GM19468 (cell line): ENCODE measurements at regions not wholly inside any gene's neighbourhood (a gene's known extent, or its start where the extent isn't known, plus 50 kb on each side); places are given as distances from the start of the nearest gene placed in this dataset.
"Not testable (repeated sequence)": the region's sequence is repeated elsewhere in the genome, so short reads cannot be mapped to it uniquely, and the experiment has no call there.

Experiments used
- ATAC-seq: cut with Tn5 transposase; IDR thresholded peaks from one replicate; pipeline ENCODE4 v1.9.1; 2021; ENCODE audit warnings: mild to moderate bottlenecking, moderate library complexity, moderate number of reproducible peaks; ENCODE audit not compliant: unreplicated experiment; ENCODE audit errors: extremely low read depth

- ATAC-seq, result no peak
Observed at GRCh38 chr1:194052514-194053338, 866.3 kb upstream of the B3GALT2 start.

GRCh38 chr1:194047921-194048320, 861.5 kb upstream of the B3GALT2 start:
- ATAC-seq, result no peak

- ATAC-seq, result no peak
Observed at GRCh38 chr1:194047206-194047605, 860.8 kb upstream of the B3GALT2 start.

- ATAC-seq, result no peak
Observed at GRCh38 chr1:194045416-194045815, 859.0 kb upstream of the B3GALT2 start.

GRCh38 chr1:194044892-194045291, 858.5 kb upstream of the B3GALT2 start:
- ATAC-seq, result no peak

GRCh38 chr1:194043984-194044755, 857.8 kb upstream of the B3GALT2 start:
- ATAC-seq, result no peak

GRCh38 chr1:194042736-194043135, 856.3 kb upstream of the B3GALT2 start:
- ATAC-seq, result no peak

- ATAC-seq, result no peak
Observed at GRCh38 chr1:194040496-194040895, 854.1 kb upstream of the B3GALT2 start.

GRCh38 chr1:194039578-194039977, 853.2 kb upstream of the B3GALT2 start:
- no peak for ATAC-seq

- ATAC-seq, result no peak
Observed at GRCh38 chr1:194033646-194034045, 847.2 kb upstream of the B3GALT2 start.

GRCh38 chr1:194028002-194028401, 841.6 kb upstream of the B3GALT2 start:
- ATAC-seq, result no peak

- ATAC-seq, result no peak
Observed at GRCh38 chr1:194026422-194026821, 840.0 kb upstream of the B3GALT2 start.

- ATAC-seq, result no peak
Observed at GRCh38 chr1:194024659-194025058, 838.2 kb upstream of the B3GALT2 start.

GRCh38 chr1:194014014-194014413, 827.6 kb upstream of the B3GALT2 start:
- no peak for ATAC-seq

- ATAC-seq, result no peak
Observed at GRCh38 chr1:194013561-194013960, 827.1 kb upstream of the B3GALT2 start.

GRCh38 chr1:194004146-194004545, 817.7 kb upstream of the B3GALT2 start:
- no peak for ATAC-seq

- ATAC-seq, result not testable (repeated sequence)
Observed at GRCh38 chr1:194001726-194002350, 815.4 kb upstream of the B3GALT2 start.

GRCh38 chr1:193988885-193989284, 802.5 kb upstream of the B3GALT2 start:
- no peak for ATAC-seq

- no peak for ATAC-seq
Observed at GRCh38 chr1:193979219-193979618, 792.8 kb upstream of the B3GALT2 start.

GRCh38 chr1:193974286-193974798, 787.9 kb upstream of the B3GALT2 start:
- no peak for ATAC-seq

- no peak for ATAC-seq
Observed at GRCh38 chr1:193973428-193973827, 787.0 kb upstream of the B3GALT2 start.
